SK-N-MC (cell line): ENCODE measurements at regions not wholly inside any gene's neighbourhood (a gene's known extent, or its start where the extent isn't known, plus 50 kb on each side); places are given as distances from the start of the nearest gene placed in this dataset.

Experiments
- DNase-seq: peaks from one replicate; pipeline ENCODE4 v3.0.0-alpha.2; 2011; ENCODE audit warnings: low read depth, low spot score
- H3K27ac ChIP-seq: fragments of 200-600 bp; sonication (generic); 2 replicates; pipeline ENCODE4 v1.5.1; 2016; ENCODE audit warnings: mixed run types
- H3K36me3 ChIP-seq: fragments of 200-600 bp; sonication (generic); 2 replicates; pipeline ENCODE4 v1.6.1; 2017; ENCODE audit warnings: antibody characterized with exemption, low read length, mixed read lengths; ENCODE audit not compliant: insufficient read depth
- H3K4me3 ChIP-seq: fragments of 200-600 bp; sonication (generic); 2 replicates; pipeline ENCODE4 v1.5.1; 2016
- H3K9ac ChIP-seq: fragments of 200-600 bp; sonication (generic); 2 replicates; pipeline ENCODE4 v1.8.0; 2017; ENCODE audit warnings: mixed run types, mixed read lengths; ENCODE audit not compliant: insufficient read length
- H3K9me3 ChIP-seq: fragments of 200-600 bp; sonication (generic); 2 replicates; pipeline ENCODE4 v1.6.1; 2017; ENCODE audit warnings: low read depth, mild to moderate bottlenecking, antibody characterized with exemption, low read length, moderate library complexity, mixed read lengths
- EZH2 ChIP-seq: fragments of 200-600 bp; sonication (generic); IDR thresholded peaks from one replicate; pipeline ENCODE4 v1.6.1; 2017; ENCODE audit warnings: antibody characterized with exemption
- FOXP2 ChIP-seq: optimal IDR thresholded peaks from 2 replicates; pipeline ENCODE3; 2011; ENCODE audit warnings: mild to moderate bottlenecking, moderate library complexity; ENCODE audit not compliant: insufficient read depth; ENCODE audit errors: extremely low read length, control extremely low read depth
- POLR2AphosphoS5 ChIP-seq: IDR thresholded peaks from 2 replicates; pipeline ENCODE4 v1.6.1; 2012; ENCODE audit warnings: mild to moderate bottlenecking, low read depth, low read length, borderline replicate concordance

DNA sequence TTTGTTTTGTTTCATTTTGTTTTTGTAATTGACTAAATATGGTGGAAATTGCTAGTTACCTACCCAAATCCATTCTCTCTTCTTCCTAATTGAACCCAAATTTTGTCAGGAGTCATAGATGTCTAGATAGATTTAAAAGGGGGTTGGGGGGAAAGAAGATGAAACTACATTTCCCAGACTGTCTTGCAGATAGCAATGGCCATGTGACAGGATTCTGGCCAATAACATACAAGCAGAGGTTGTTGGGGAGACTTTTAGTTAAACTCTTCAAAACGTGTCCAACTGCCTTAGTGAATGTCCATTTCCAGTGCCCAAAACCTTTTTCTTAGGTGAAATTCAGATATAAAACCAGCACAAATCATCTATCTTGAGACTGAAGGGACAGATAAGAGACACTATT lies 583.9 kb upstream of the API5 start:
- Histone ChIP-seq H3K9me3 (no peaks in the 10 kb centered on the region), H3K9ac (no peak overlapping the region), H3K27ac (no peak overlapping the region), H3K4me3 (no peak overlapping the region), H3K36me3 (no peaks in the 10 kb centered on the region)
- DNase-seq: no peak
- TF ChIP-seq POLR2AphosphoS5 (no peak), FOXP2 (no peak), EZH2 (no peak)

DNA sequence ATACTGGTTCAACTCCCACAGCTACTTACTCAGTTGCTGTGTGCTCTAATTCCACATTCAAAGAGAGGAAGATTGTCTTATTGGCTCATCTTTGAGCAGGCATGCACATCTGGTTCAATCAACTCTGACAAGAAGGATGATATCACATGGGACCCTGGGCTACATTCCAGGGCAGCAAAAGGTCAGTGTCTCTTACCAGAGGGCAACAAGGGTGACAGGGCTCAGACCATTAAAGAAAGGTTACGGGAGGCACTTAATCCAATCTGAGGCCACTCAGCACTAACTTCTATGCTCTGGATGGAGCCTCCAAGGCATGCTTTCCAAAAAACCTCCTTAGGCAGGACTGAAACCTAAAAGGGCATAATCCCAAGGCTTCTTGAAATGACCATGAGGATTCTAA lies 549.4 kb upstream of the API5 start:
- no peaks in the 10 kb centered on the region for H3K36me3 ChIP-seq
- TF ChIP-seq FOXP2 (no peak), POLR2AphosphoS5 (no peak), EZH2 (no peak)
- no peaks in the 10 kb centered on the region for H3K9me3 ChIP-seq
- DNase-seq: no peak
- H3K4me3 ChIP-seq: no peak overlapping the region
- no peak overlapping the region for H3K9ac ChIP-seq
- H3K27ac ChIP-seq: no peak overlapping the region

DNA sequence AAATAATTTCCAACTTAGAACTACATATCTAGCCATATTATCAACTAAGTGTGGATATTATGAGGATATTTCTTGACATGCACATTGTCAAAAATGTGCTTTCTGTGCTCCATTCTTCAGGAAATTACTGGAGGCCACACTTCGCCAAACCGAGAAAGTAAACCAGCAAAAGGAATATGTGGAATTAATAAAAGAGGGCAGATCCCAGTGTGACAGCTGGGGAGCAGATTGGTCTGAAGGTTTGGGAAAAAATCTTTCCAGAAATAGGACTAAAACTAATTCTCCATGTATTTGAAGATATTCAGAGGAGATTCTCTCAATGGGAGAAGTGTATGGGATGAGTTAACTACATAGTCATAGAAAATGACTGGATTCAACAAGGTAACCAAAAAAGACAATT lies 546.9 kb upstream of the API5 start:
- no peak for DNase-seq
- TF ChIP-seq EZH2 (no peak), POLR2AphosphoS5 (no peak), FOXP2 (no peak)
- Histone ChIP-seq H3K9me3 (no peaks in the 10 kb centered on the region), H3K9ac (no peak overlapping the region), H3K36me3 (no peaks in the 10 kb centered on the region), H3K4me3 (no peak overlapping the region), H3K27ac (no peak overlapping the region)

DNA sequence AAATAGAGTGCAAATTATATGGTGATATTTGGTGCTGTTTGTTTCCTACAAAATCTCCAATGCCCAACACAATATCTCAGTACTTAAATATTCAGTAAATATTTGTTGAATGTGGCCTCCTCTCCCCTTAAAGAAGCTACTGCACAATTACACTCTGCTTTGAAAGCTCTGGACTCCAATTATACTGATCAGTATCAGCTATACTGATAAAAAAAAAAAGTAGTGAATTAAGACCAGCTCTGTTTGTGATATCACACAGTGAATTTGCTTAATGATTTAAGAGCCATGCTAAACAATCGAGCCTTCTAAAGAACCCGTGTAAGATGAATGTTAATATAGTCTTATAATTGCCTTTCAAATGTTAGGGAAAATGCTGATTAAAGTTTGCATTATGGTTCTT lies 543.2 kb upstream of the API5 start:
- no peaks in the 10 kb centered on the region for H3K9me3 ChIP-seq
- no peaks in the 10 kb centered on the region for H3K36me3 ChIP-seq
- no peak for TF ChIP-seq FOXP2
- TF ChIP-seq POLR2AphosphoS5: no peak
- TF ChIP-seq EZH2: no peak
- no peak for DNase-seq
- no peak overlapping the region for H3K9ac ChIP-seq
- H3K27ac ChIP-seq: no peak overlapping the region
- no peak overlapping the region for H3K4me3 ChIP-seq

DNA sequence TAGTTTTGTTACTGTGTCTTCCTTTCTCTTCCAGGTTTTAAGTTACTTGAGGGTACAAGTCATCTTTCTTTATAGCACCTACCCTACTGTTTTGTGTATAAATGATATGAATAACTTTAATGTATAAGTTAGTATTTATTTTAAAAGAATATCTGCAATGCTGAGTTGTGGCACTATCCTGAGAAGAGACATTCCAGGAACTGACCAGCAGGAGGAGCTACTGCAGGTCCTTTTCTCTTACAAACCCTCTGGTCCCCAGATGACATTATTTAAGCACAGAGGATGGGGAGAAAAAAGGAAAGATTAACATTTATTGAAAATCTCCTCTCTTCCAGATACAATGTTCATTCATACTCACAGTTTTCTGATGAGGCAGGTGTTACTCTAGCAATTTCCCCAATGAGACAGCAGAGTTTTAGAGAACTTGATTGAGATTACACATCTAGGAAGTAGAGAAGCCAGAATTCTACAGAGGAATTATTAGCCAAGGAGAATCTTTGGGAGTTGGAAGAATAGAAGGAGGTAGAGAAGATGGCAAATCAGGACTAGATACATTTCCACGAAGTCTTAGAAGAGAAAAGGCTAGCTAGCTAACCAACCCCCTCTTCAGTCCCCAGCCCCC lies 541.2 kb upstream of the API5 start:
- H3K9me3 ChIP-seq: no peaks in the 10 kb centered on the region
- H3K27ac ChIP-seq: no peak overlapping the region
- peak; percentile 30 for DNase-seq
- no peak for TF ChIP-seq FOXP2
- no peak for TF ChIP-seq POLR2AphosphoS5
- TF ChIP-seq EZH2: no peak
- no peak overlapping the region for H3K4me3 ChIP-seq
- no peak overlapping the region for H3K9ac ChIP-seq
- no peaks in the 10 kb centered on the region for H3K36me3 ChIP-seq

DNA sequence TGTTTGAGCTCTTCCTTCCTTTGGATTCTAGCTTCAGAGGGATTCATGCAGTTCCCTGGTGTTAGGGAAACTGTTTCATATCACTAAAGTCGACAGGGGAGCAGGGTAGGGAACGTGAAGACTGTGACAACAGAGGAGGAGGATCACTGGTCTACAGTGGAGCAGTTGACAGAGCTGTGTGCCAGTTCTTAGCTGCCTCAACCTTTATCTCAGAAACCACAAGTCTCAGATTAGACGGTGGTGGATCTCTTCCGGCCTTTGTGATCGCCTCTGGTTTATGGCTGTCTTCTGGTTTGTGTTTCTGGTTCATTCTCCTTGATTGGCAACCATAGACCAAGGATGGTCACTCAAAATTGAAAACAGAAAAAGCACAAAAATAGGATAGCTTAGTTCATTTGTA lies 538.9 kb upstream of the API5 start:
- no peak for TF ChIP-seq EZH2
- TF ChIP-seq POLR2AphosphoS5: no peak
- TF ChIP-seq FOXP2: no peak
- H3K9me3 ChIP-seq: no peaks in the 10 kb centered on the region

DNA sequence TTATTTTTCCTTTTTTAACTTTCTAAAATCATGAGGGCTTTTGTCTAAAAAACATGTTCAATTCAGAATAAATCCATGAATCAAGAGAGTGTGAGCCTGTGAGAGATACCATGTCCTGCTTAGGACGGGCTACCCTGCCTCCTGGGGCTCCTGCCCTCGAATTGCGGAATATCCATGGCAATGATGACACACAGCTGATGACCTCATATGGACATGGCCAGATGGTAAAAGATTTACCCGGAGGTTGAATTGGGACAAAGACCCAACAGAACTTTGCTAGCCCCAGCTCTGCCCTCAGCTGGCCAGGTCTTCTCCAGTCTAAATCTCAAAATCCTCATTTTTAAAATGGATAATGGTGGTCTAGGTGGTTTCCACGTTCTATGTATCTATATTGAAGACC lies 538.1 kb upstream of the API5 start:
- no peak overlapping the region for H3K9ac ChIP-seq
- H3K4me3 ChIP-seq: no peak overlapping the region
- DNase-seq: no peak
- H3K27ac ChIP-seq: no peak overlapping the region
- no peaks in the 10 kb centered on the region for H3K36me3 ChIP-seq
- TF ChIP-seq POLR2AphosphoS5 (no peak), EZH2 (no peak), FOXP2 (no peak)
- no peaks in the 10 kb centered on the region for H3K9me3 ChIP-seq

More for the DNA sequence above, 538.9 kb upstream of the API5 start:
- Histone ChIP-seq H3K36me3 (no peaks in the 10 kb centered on the region), H3K4me3 (no peak overlapping the region), H3K9ac (no peak overlapping the region), H3K27ac (no peak overlapping the region)
- DNase-seq: no peak

DNA sequence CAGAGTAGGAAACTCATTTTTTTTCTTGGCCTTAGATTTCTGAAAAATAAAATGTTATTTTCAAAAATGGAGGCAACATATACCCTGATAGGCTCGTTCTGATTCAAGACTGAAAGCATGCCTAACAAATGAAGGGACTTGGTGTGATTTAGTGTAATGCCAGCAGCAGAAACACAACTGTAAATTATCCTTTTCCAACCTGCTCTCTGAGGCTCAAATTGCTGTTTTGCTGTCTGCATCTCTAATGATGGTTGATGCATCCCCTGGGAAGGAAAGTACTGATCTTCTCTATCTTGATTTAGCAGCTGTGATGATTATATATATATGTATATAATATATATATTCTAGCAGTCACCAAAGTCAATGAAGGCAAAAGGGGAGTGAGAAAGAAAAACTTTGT lies 537.2 kb upstream of the API5 start:
- Histone ChIP-seq H3K4me3 (no peak overlapping the region), H3K36me3 (no peaks in the 10 kb centered on the region), H3K27ac (no peak overlapping the region), H3K9ac (no peak overlapping the region), H3K9me3 (no peaks in the 10 kb centered on the region)
- TF ChIP-seq EZH2 (no peak), FOXP2 (no peak), POLR2AphosphoS5 (no peak)
- no peak for DNase-seq

DNA sequence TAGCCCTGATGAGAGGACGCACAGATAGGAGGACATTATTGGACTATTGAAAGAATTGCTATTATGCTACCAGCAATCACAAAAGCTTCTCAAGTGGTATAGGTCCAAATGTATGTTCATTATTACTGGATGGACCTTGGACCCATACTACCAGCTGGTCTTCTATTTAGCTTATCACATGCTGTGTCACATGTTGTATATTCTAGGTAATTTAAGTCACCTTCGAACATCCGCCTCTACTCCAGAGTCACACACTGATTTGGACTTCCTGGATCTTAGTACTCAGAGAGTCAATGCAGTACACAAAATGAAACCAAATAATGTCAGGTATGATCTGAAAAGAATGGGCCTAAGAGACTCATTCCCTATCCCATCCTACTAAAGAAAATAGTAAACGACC lies 534.0 kb upstream of the API5 start:
- Histone ChIP-seq H3K9me3 (no peaks in the 10 kb centered on the region), H3K27ac (no peak overlapping the region), H3K9ac (no peak overlapping the region), H3K4me3 (no peak overlapping the region), H3K36me3 (no peaks in the 10 kb centered on the region)
- no peak for DNase-seq
- TF ChIP-seq FOXP2 (no peak), EZH2 (no peak), POLR2AphosphoS5 (no peak)

DNA sequence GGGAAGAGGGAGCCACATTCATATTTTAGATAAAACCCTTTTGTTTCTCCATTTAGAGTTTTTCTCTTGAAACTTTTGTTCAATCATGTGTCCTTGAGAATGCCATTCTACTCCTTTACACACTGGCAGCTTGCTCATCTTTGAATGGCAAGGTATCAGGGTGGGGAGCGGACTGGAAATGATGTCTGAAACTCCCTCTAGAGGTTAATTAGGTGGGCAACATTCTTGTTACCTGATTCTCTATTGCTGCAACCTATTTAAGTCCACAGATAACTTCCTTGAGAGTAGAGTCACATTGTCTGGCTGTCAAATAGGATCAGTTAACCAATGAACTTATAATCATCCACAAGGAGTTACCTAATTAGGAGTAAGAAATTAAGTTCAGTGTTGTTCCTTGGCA lies 533.6 kb upstream of the API5 start:
- H3K27ac ChIP-seq: no peak overlapping the region
- H3K36me3 ChIP-seq: no peaks in the 10 kb centered on the region
- TF ChIP-seq POLR2AphosphoS5 (no peak), EZH2 (no peak), FOXP2 (no peak)
- H3K9ac ChIP-seq: no peak overlapping the region
- no peak for DNase-seq
- no peaks in the 10 kb centered on the region for H3K9me3 ChIP-seq
- H3K4me3 ChIP-seq: no peak overlapping the region
